GM19025 (cell line): ENCODE measurements at regions not wholly inside any gene's neighbourhood (a gene's known extent, or its start where the extent isn't known, plus 50 kb on each side); places are given as distances from the start of the nearest gene placed in this dataset.

Experiments used
- ATAC-seq: cut with Tn5 transposase; IDR thresholded peaks from one replicate; pipeline ENCODE4 v1.9.1; 2021; ENCODE audit warnings: mild to moderate bottlenecking, low read depth, moderate library complexity; ENCODE audit not compliant: unreplicated experiment

- ATAC-seq = no peak
Observed at GRCh38 chr1:218751208-218751948, 406.2 kb downstream of the TGFB2 start.

GRCh38 chr1:218752126-218752525, 407.0 kb downstream of the TGFB2 start:
- ATAC-seq = no peak

GRCh38 chr1:218754477-218754876, 409.3 kb downstream of the TGFB2 start:
- no peak for ATAC-seq

GRCh38 chr1:218755128-218755527, 410.0 kb downstream of the TGFB2 start:
- no peak for ATAC-seq

- ATAC-seq = no peak
Observed at GRCh38 chr1:218759795-218760194, 413.9 kb upstream of the LYPLAL1 start.

- ATAC-seq = no peak
Observed at GRCh38 chr1:218760601-218761570, 412.8 kb upstream of the LYPLAL1 start.

- ATAC-seq = no peak
Observed at GRCh38 chr1:218763538-218763937, 410.1 kb upstream of the LYPLAL1 start.

- no peak for ATAC-seq
Observed at GRCh38 chr1:218765753-218766152, 407.9 kb upstream of the LYPLAL1 start.

- no peak for ATAC-seq
Observed at GRCh38 chr1:218771931-218772330, 401.7 kb upstream of the LYPLAL1 start.

GRCh38 chr1:218772575-218772974, 401.1 kb upstream of the LYPLAL1 start:
- ATAC-seq = no peak

GRCh38 chr1:218775501-218776021, 398.1 kb upstream of the LYPLAL1 start:
- ATAC-seq = no peak

GRCh38 chr1:218778257-218779126, 395.2 kb upstream of the LYPLAL1 start:
- no peak for ATAC-seq

GRCh38 chr1:218779341-218780100, 394.2 kb upstream of the LYPLAL1 start:
- ATAC-seq = no peak

- ATAC-seq = no peak
Observed at GRCh38 chr1:218783131-218783530, 390.5 kb upstream of the LYPLAL1 start.

- no peak for ATAC-seq
Observed at GRCh38 chr1:218783916-218784315, 389.8 kb upstream of the LYPLAL1 start.

GRCh38 chr1:218785928-218786327, 387.8 kb upstream of the LYPLAL1 start:
- ATAC-seq = no peak

- ATAC-seq = no peak
Observed at GRCh38 chr1:218787826-218788225, 385.9 kb upstream of the LYPLAL1 start.

GRCh38 chr1:218796773-218797172, 376.9 kb upstream of the LYPLAL1 start:
- ATAC-seq = no peak

GRCh38 chr1:218802799-218803198, 370.9 kb upstream of the LYPLAL1 start:
- no peak for ATAC-seq
